ENCODE measurements at regions not wholly inside any gene's neighbourhood (a gene's known extent, or its start where the extent isn't known, plus 50 kb on each side); places are given as distances from the start of the nearest gene placed in this dataset.

- TF ChIP-seq CTCF (IDR thresholded peaks at IDR 0.05) = no peak
- H3K4me3 ChIP-seq = no peak overlapping the region
- no peaks in the 10 kb centered on the region for H3K36me3 ChIP-seq
- no peaks in the 10 kb centered on the region for H3K9me3 ChIP-seq
- H3K4me1 ChIP-seq = no peaks in the 10 kb centered on the region
- H3K27me3 ChIP-seq = no peaks in the 10 kb centered on the region
- H3K27ac ChIP-seq = no peak overlapping the region
- DNase-seq (ENCODE audit: low spot score) = no peak
Observed at GRCh38 chr5:87115839-87116364, 151.8 kb upstream of the RASA1 start.

GRCh38 chr5:87116825-87117512 lies 150.7 kb upstream of the RASA1 start:
- no peak for DNase-seq (ENCODE audit: low spot score)
- no peak for TF ChIP-seq CTCF (IDR thresholded peaks at IDR 0.05)
- no peaks in the 10 kb centered on the region for H3K9me3 ChIP-seq
- H3K4me1 ChIP-seq = peaks cover 0 to 6% of the 10 kb centered on the region in 2 donors
- no peak overlapping the region for H3K27ac ChIP-seq
- H3K36me3 ChIP-seq = no peaks in the 10 kb centered on the region
- H3K27me3 ChIP-seq = no peaks in the 10 kb centered on the region
- no peak overlapping the region for H3K4me3 ChIP-seq

GRCh38 chr5:87119588-87119987 lies 148.1 kb upstream of the RASA1 start:
- Histone ChIP-seq H3K9me3 (no peaks in the 10 kb centered on the region), H3K27me3 (no peaks in the 10 kb centered on the region), H3K4me1 (peaks cover 0 to 11% of the 10 kb centered on the region in 2 donors), H3K27ac (no peak overlapping the region), H3K4me3 (no peak overlapping the region), H3K36me3 (no peaks in the 10 kb centered on the region)
- DNase-seq (ENCODE audit: low spot score) = no peak
- no peak for TF ChIP-seq CTCF (IDR thresholded peaks at IDR 0.05)

- TF ChIP-seq CTCF (IDR thresholded peaks at IDR 0.05) = no peak
- Histone ChIP-seq H3K4me3 (no peak overlapping the region), H3K36me3 (no peaks in the 10 kb centered on the region), H3K4me1 (peaks cover 0 to 11% of the 10 kb centered on the region in 2 donors), H3K9me3 (no peaks in the 10 kb centered on the region), H3K27me3 (no peaks in the 10 kb centered on the region), H3K27ac (peak overlapping the region in 1 of 2 donors; percentile 49)
- DNase-seq (ENCODE audit: low spot score) = no peak
Observed at GRCh38 chr5:87120518-87121303, 147.0 kb upstream of the RASA1 start.

- DNase-seq (ENCODE audit: low spot score) = peak; percentile 61
- H3K27ac ChIP-seq = peak overlapping the region in 1 of 2 donors; percentile 49
- no peak overlapping the region for H3K4me3 ChIP-seq
- no peaks in the 10 kb centered on the region for H3K36me3 ChIP-seq
- H3K4me1 ChIP-seq = peaks cover 0 to 11% of the 10 kb centered on the region in 2 donors
- no peaks in the 10 kb centered on the region for H3K27me3 ChIP-seq
- H3K9me3 ChIP-seq = no peaks in the 10 kb centered on the region
- TF ChIP-seq CTCF (IDR thresholded peaks at IDR 0.05) = no peak
Observed at GRCh38 chr5:87121304-87122150, 146.2 kb upstream of the RASA1 start.
